GM12891 (cell line): ENCODE measurements at regions not wholly inside any gene's neighbourhood (a gene's known extent, or its start where the extent isn't known, plus 50 kb on each side); places are given as distances from the start of the nearest gene placed in this dataset.

Experiments used
- DNase-seq: peaks from one replicate; pipeline ENCODE4 v3.0.0; 2011; ENCODE audit warnings: low spot score; ENCODE audit not compliant: insufficient read length
- FAIRE-seq: peaks from 2 replicates; lab custom pipeline; 2011; peaks lifted over from hg19 to GRCh38; lab: Jason Lieb, UNC
- PAX5 ChIP-seq: IDR thresholded peaks from 2 replicates; pipeline ENCODE4 v1.6.1; 2011; ENCODE audit warnings: low read length, moderate library complexity, mild to moderate bottlenecking; ENCODE audit not compliant: insufficient read depth, severe bottlenecking
- POLR2A ChIP-seq: IDR thresholded peaks from 2 replicates; pipeline ENCODE4 v1.6.1; 2011; ENCODE audit warnings: low read depth, low read length, control low read depth
- POLR2AphosphoS5 ChIP-seq: IDR thresholded peaks from 2 replicates; pipeline ENCODE4 v1.6.1; 2011; ENCODE audit warnings: low read depth, low read length, control low read depth
- POU2F2 ChIP-seq: IDR thresholded peaks from 2 replicates; pipeline ENCODE4 v1.6.1; 2011; ENCODE audit warnings: low read depth, mild to moderate bottlenecking, control low read depth, low read length, moderate library complexity
- SPI1 ChIP-seq: IDR thresholded peaks from 2 replicates; pipeline ENCODE4 v1.6.1; 2011; ENCODE audit warnings: low read depth, low read length, control low read depth
- TAF1 ChIP-seq: IDR thresholded peaks from 2 replicates; pipeline ENCODE4 v1.6.1; 2011; ENCODE audit warnings: low read depth, low read length, control low read depth

DNA sequence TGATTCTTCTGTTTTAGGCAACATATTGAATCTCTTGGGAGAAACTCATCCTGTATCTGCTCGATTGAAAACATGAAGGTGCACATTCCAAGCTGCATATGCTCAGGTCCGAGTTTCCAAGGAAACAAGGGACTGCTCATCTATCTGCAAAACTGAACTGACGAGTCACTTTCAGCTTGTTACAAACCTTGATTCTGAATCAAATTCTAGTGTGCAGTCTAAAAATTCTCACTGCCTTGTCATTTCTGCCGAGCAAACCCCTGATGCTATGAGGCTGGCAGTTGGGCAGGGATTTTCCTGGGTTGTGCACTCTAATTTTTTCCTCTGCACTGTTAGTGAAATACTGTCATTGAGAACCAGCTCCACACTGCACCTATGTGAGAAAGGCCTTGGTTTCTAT, 101.3 kb upstream of the ETAA1 start:
- FAIRE-seq (no peak), DNase-seq (no peak)
- no peak for TF ChIP-seq TAF1
- TF ChIP-seq PAX5 = no peak
- no peak for TF ChIP-seq POLR2A
- no peak for TF ChIP-seq POU2F2
- no peak for TF ChIP-seq SPI1
- TF ChIP-seq POLR2AphosphoS5 = no peak

DNA sequence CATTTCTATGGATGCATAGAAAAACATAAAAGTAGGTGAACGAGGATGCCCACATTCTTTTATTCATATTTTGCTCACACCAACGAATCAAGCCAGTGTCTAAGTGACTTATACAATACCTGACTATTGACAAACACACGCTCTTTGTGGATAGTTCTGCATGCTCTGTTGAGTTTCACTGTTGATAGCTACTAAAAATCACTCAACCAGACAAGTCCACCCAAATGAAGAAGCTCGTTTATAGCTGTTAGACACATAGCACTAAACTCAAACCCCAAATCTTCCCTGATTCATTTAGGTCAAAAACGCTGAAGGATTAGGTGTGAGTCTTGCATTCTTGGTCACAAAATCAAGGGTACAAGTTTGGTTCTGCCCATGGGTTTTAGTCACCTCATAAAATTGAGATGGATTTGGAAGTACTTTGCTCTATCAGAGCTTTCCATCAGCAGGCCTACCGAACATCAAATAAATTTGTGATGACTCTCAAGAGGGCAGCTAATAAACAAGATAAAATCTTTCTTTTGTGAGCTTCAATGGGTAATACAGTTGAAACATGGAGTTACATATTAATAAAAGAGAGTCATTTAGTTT, 92.7 kb upstream of the ETAA1 start:
- TF ChIP-seq PAX5 (no peak), SPI1 (no peak), TAF1 (no peak), POLR2A (no peak), POLR2AphosphoS5 (no peak), POU2F2 (no peak)
- no peak for FAIRE-seq
- no peak for DNase-seq

DNA sequence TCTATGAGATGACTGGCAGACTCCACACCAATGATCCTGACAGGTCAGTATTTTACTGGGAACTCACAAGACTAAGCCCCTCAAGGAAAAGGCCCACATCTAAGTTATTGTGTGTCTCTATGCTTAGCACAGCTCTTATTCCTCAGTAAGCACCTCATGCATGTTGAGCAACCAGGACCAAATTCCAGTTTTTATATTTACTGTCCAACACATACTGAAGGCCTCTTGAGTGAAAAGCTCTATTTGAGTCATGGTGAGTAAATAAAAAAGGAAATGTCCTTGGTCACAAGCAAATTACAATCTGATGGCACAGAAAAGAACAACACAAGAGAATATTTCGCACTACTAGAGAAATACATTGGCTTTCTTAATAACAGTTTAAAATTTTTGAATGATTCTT, 87.9 kb upstream of the ETAA1 start:
- FAIRE-seq (no peak), DNase-seq (no peak)
- no peak for TF ChIP-seq SPI1
- no peak for TF ChIP-seq PAX5
- no peak for TF ChIP-seq TAF1
- TF ChIP-seq POU2F2 = no peak
- TF ChIP-seq POLR2AphosphoS5 = no peak
- TF ChIP-seq POLR2A = no peak

DNA sequence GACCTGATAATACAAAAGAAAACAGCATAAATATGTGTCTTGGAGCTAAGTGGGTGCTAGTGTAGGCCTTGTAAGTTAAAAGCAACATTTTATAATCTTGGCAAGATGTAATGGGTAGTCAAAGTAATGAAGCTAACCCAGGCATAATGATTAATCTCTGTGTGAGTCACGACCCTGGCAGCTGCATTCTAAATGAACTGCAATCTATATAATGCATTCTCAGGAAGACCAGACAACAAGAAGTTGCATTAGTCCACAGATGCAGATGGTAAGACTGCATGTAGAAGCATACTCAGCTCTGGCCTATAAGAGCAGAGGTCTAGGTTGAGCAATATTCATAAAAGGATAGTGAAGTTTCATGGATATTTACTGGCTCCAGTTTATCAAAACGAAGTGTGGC, 85.6 kb upstream of the ETAA1 start:
- DNase-seq = no peak

DNA sequence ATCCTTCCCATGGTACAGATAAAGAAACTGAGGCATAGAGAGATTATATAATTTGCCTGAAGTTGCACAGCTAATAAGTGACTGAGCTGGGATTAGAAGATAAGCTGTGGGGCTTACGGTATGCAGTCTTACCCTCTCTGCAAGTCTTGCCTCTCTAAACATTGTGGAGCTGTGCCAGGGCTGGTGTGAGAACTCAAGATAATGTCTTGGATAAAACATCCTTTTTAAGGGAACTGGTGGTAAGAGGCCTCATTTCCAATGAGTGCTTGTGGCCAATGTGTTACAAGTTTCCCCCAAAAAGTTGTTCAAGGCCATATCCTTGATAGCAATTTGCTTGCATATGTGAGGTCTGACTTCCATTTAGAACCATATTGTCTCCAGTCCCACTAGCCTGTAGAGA, 84.3 kb upstream of the ETAA1 start:
- FAIRE-seq (no peak), DNase-seq (no peak)
- TF ChIP-seq TAF1 (no peak), POLR2AphosphoS5 (no peak), PAX5 (no peak), SPI1 (no peak), POLR2A (no peak), POU2F2 (no peak)

More for the DNA sequence above, 85.6 kb upstream of the ETAA1 start:
- TF ChIP-seq TAF1 = no peak
- no peak for FAIRE-seq

DNA sequence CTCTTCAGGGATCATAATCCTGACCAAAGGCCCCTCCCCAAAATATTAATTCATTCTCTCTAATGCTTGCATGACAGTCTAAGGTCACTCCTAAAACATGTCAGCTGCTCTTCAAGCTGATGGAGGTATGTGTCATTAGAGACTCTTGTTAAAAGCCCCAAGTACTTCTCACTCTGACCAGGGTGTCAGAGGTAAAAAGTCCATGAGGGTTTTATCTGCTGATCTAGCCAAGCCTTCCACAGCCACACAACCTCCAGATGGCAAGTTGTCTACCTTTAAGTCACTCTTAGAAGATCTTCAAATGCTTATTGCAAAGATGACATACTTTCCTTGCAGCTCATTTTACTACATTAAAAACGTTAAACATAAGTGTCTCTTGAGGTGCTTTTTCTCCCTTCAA, 83.6 kb upstream of the ETAA1 start:
- TF ChIP-seq POLR2A (no peak), POU2F2 (no peak), PAX5 (no peak)

DNA sequence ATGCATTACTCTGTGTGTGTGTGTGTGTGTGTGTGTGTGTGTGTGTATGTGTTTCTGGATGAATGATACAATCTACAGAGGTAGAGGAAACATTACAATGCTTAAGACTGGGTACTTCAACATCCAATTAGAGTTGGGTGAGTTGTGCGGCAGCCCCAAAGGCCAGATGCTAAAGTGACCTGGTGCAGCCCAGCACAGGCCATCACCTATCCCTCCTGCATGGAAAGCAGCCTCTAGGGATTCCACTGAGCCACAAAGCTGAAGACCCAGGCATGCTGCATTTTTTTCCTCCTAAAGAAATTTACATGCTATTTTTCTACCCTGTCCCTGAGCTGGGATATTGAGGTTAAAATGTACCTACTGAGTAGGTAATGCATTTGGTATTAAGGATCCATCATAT, 79.1 kb upstream of the ETAA1 start:
- TF ChIP-seq PAX5 = no peak
- TF ChIP-seq POU2F2 = no peak
- no peak for TF ChIP-seq POLR2AphosphoS5
- no peak for TF ChIP-seq TAF1
- no peak for TF ChIP-seq SPI1
- no peak for TF ChIP-seq POLR2A
- no peak for FAIRE-seq

More for the DNA sequence above, 83.6 kb upstream of the ETAA1 start:
- DNase-seq (no peak), FAIRE-seq (no peak)

DNA sequence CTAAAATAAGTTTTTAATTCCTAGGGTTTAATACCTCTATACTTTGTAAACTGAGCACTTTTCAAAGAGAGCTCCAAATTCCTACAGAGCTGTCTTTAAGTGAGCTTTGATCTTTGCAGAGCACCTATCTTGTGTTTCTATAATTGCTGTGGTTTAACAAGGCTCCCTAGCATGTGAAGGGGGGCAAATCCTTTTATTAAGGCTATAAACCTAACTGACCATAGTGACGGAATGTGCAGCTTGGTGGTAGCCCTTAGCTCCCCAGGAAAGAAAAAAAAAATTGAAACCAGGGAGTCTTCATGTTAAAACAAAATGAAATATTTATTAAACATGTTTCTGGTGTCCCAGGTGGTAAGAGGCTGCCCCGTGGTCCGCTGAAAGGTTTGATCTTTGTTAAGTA, 78.6 kb upstream of the ETAA1 start:
- FAIRE-seq = no peak
- TF ChIP-seq POU2F2 = no peak
- no peak for TF ChIP-seq TAF1
- no peak for TF ChIP-seq PAX5
- no peak for TF ChIP-seq SPI1
- TF ChIP-seq POLR2AphosphoS5 = no peak
- no peak for TF ChIP-seq POLR2A

More for the DNA sequence above, 79.1 kb upstream of the ETAA1 start:
- DNase-seq = no peak

DNA sequence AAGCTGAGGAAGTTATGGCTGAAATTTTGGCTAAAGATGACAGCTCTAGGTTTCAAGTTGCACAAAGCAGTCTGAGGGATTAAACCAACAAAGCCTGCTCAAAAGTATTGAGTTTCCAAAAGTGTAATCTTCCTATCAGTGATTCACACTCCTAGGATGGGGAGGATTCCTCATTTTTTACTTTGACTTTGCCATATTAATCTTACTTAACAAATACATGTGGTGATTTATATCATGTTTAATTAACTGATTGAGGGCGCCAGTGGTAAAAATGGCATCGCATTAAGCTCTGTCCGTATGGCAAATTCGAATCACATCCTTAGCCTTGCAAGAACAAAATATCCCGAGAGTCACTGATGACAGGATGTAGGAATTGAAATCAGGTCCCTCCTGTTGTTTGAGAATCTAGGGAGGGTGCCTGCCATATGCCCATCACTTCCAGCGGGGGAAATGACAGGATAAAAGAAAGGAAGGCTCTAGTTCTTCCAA, 78.1 kb upstream of the ETAA1 start:
- DNase-seq = no peak
- FAIRE-seq = no peak
- no peak for TF ChIP-seq POLR2A
- no peak for TF ChIP-seq TAF1

More for the DNA sequence above, 78.6 kb upstream of the ETAA1 start:
- DNase-seq = no peak

DNA sequence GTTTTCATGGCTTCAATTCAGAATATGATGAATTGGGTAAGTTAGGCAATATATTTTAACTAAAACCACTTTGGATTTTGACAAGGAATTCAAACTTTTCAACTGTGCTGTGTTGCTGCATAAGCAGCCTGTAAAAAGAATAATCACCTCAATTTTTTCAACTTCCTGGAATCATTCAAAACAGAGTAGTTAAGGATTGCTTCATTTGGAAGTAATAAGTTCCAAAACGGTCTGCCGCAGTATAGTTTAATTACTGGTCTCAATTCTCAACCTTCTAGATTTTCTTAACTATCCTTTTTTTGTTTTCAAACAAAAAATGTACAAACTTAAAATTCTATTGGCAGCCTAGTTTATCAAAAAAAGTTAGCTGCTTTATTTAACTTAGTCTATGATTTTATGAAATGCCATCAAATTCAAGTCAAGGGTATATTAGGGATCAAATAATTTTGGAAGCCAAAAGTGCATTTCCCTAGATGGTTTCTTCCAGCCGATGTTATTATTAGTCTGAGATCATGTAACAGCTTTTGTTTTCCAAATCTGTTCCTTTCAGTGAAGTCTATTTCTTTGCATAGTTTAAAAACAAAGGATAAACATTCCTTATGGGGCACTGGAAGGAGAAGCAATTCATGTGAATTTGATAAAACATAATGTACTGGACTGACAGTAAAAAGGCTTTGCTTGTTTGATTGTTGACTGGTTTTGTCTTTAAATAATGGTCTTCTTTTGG, 76.1 kb upstream of the ETAA1 start:
- no peak for TF ChIP-seq SPI1
- no peak for TF ChIP-seq POLR2AphosphoS5
- TF ChIP-seq PAX5 = no peak
- no peak for TF ChIP-seq POLR2A
- TF ChIP-seq TAF1 = no peak
- FAIRE-seq (no peak), DNase-seq (no peak)
